Glomerular visceral epithelial cell (primary cell): ENCODE measurements at regions not wholly inside any gene's neighbourhood (a gene's known extent, or its start where the extent isn't known, plus 50 kb on each side); places are given as distances from the start of the nearest gene placed in this dataset.

Experiments used
- DNase-seq: peaks from one replicate; pipeline ENCODE4 v3.0.0-alpha.2; 2016; ENCODE audit errors: extremely low spot score

GRCh38 chr12:92359581-92360209, 214.0 kb upstream of the BTG1 start:
- no peak for DNase-seq

GRCh38 chr12:92357584-92358261, 212.1 kb upstream of the BTG1 start:
- DNase-seq = no peak

GRCh38 chr12:92356425-92356824, 210.8 kb upstream of the BTG1 start:
- no peak for DNase-seq

- no peak for DNase-seq
Measured at GRCh38 chr12:92349635-92350034, 204.0 kb upstream of the BTG1 start.

GRCh38 chr12:92342574-92342973, 196.9 kb upstream of the BTG1 start:
- DNase-seq = no peak

GRCh38 chr12:92341065-92341668, 195.5 kb upstream of the BTG1 start:
- DNase-seq = no peak

GRCh38 chr12:92340441-92341064, 194.9 kb upstream of the BTG1 start:
- no peak for DNase-seq

GRCh38 chr12:92340003-92340402, 194.4 kb upstream of the BTG1 start:
- DNase-seq = no peak

- DNase-seq = no peak
Measured at GRCh38 chr12:92339198-92339821, 193.7 kb upstream of the BTG1 start.

GRCh38 chr12:92338671-92339070, 193.0 kb upstream of the BTG1 start:
- no peak for DNase-seq

- DNase-seq = no peak
Measured at GRCh38 chr12:92338102-92338501, 192.5 kb upstream of the BTG1 start.

GRCh38 chr12:92337128-92337527, 191.5 kb upstream of the BTG1 start:
- DNase-seq = no peak

GRCh38 chr12:92336641-92337040, 191.0 kb upstream of the BTG1 start:
- DNase-seq = no peak

- no peak for DNase-seq
Measured at GRCh38 chr12:92335831-92336230, 190.2 kb upstream of the BTG1 start.

- no peak for DNase-seq
Measured at GRCh38 chr12:92334552-92334951, 188.9 kb upstream of the BTG1 start.

- DNase-seq = no peak
Measured at GRCh38 chr12:92332552-92332951, 186.9 kb upstream of the BTG1 start.

GRCh38 chr12:92331383-92331782, 185.7 kb upstream of the BTG1 start:
- DNase-seq = no peak

GRCh38 chr12:92330654-92331053, 185.0 kb upstream of the BTG1 start:
- no peak for DNase-seq

GRCh38 chr12:92326877-92327276, 181.2 kb upstream of the BTG1 start:
- no peak for DNase-seq

GRCh38 chr12:92324849-92325500, 179.3 kb upstream of the BTG1 start:
- no peak for DNase-seq

GRCh38 chr12:92312463-92312964, 166.9 kb upstream of the BTG1 start:
- no peak for DNase-seq
